Neuron (in vitro differentiated cells): ENCODE measurements at regions not wholly inside any gene's neighbourhood (a gene's known extent, or its start where the extent isn't known, plus 50 kb on each side); places are given as distances from the start of the nearest gene placed in this dataset.

ENCODE experiments used
- H2AFZ ChIP-seq: one replicate; pipeline ENCODE4 v1.6.1; 2013; ENCODE audit warnings: low read depth, mild to moderate bottlenecking, inconsistent platforms, low read length, moderate library complexity
- H3K27me3 ChIP-seq: one replicate; pipeline ENCODE4 v1.6.1; 2013; ENCODE audit warnings: low read length; ENCODE audit not compliant: insufficient read depth
- H3K36me3 ChIP-seq: one replicate; pipeline ENCODE4 v1.6.1; 2013; ENCODE audit warnings: low read length; ENCODE audit not compliant: insufficient read depth
- H3K4me1 ChIP-seq: one replicate; pipeline ENCODE4 v1.6.1; 2013; ENCODE audit warnings: low read length; ENCODE audit not compliant: insufficient read depth
- H3K4me3 ChIP-seq: 2 replicates; pipeline ENCODE4 v1.5.1; 2013; ENCODE audit warnings: mild to moderate bottlenecking, low read length, moderate library complexity
- H3K9me3 ChIP-seq: one replicate; pipeline ENCODE4 v1.6.1; 2013; ENCODE audit warnings: low read length

GRCh38 chr4:60020389-60020788, 1179.7 kb upstream of the ADGRL3 start:
- H3K4me3 ChIP-seq: no peak overlapping the region
- no peaks in the 10 kb centered on the region for H3K27me3 ChIP-seq
- H3K9me3 ChIP-seq: no peaks in the 10 kb centered on the region
- H2AFZ ChIP-seq: no peak overlapping the region
- H3K4me1 ChIP-seq: peaks cover 4% of the 10 kb centered on the region
- no peaks in the 10 kb centered on the region for H3K36me3 ChIP-seq

GRCh38 chr4:60033826-60034225, 1166.3 kb upstream of the ADGRL3 start:
- Histone ChIP-seq H3K4me3 (no peak overlapping the region), H3K27me3 (no peaks in the 10 kb centered on the region), H3K4me1 (no peaks in the 10 kb centered on the region), H2AFZ (no peak overlapping the region), H3K9me3 (no peaks in the 10 kb centered on the region), H3K36me3 (no peaks in the 10 kb centered on the region)

GRCh38 chr4:60034361-60034760, 1165.8 kb upstream of the ADGRL3 start:
- H3K4me1 ChIP-seq: no peaks in the 10 kb centered on the region
- H3K27me3 ChIP-seq: no peaks in the 10 kb centered on the region
- no peaks in the 10 kb centered on the region for H3K36me3 ChIP-seq
- H2AFZ ChIP-seq: peak overlapping the region; percentile 55
- H3K9me3 ChIP-seq: no peaks in the 10 kb centered on the region
- H3K4me3 ChIP-seq: no peak overlapping the region

- no peaks in the 10 kb centered on the region for H3K9me3 ChIP-seq
- no peak overlapping the region for H3K4me3 ChIP-seq
- no peaks in the 10 kb centered on the region for H3K27me3 ChIP-seq
- no peaks in the 10 kb centered on the region for H3K36me3 ChIP-seq
- no peak overlapping the region for H2AFZ ChIP-seq
- no peaks in the 10 kb centered on the region for H3K4me1 ChIP-seq
Measured at GRCh38 chr4:60039908-60040307, 1160.2 kb upstream of the ADGRL3 start.

- no peaks in the 10 kb centered on the region for H3K9me3 ChIP-seq
- no peak overlapping the region for H2AFZ ChIP-seq
- H3K4me1 ChIP-seq: no peaks in the 10 kb centered on the region
- no peaks in the 10 kb centered on the region for H3K27me3 ChIP-seq
- no peaks in the 10 kb centered on the region for H3K36me3 ChIP-seq
- no peak overlapping the region for H3K4me3 ChIP-seq
Measured at GRCh38 chr4:60042231-60042652, 1157.9 kb upstream of the ADGRL3 start.

- Histone ChIP-seq H2AFZ (no peak overlapping the region), H3K4me1 (no peaks in the 10 kb centered on the region), H3K9me3 (no peaks in the 10 kb centered on the region), H3K27me3 (no peaks in the 10 kb centered on the region), H3K4me3 (no peak overlapping the region), H3K36me3 (no peaks in the 10 kb centered on the region)
Measured at GRCh38 chr4:60042941-60043340, 1157.2 kb upstream of the ADGRL3 start.

- H2AFZ ChIP-seq: no peak overlapping the region
- H3K36me3 ChIP-seq: no peaks in the 10 kb centered on the region
- H3K4me1 ChIP-seq: no peaks in the 10 kb centered on the region
- H3K4me3 ChIP-seq: no peak overlapping the region
- H3K9me3 ChIP-seq: no peaks in the 10 kb centered on the region
- H3K27me3 ChIP-seq: no peaks in the 10 kb centered on the region
Measured at GRCh38 chr4:60078984-60079383, 1121.1 kb upstream of the ADGRL3 start.

- no peaks in the 10 kb centered on the region for H3K27me3 ChIP-seq
Measured at GRCh38 chr4:60081839-60082238, 1118.3 kb upstream of the ADGRL3 start.

GRCh38 chr4:60088807-60089486, 1111.2 kb upstream of the ADGRL3 start:
- no peaks in the 10 kb centered on the region for H3K36me3 ChIP-seq
- H2AFZ ChIP-seq: no peak overlapping the region
- no peaks in the 10 kb centered on the region for H3K9me3 ChIP-seq
- no peak overlapping the region for H3K4me3 ChIP-seq
- H3K4me1 ChIP-seq: peaks cover 14% of the 10 kb centered on the region
- no peaks in the 10 kb centered on the region for H3K27me3 ChIP-seq

More at GRCh38 chr4:60081839-60082238, 1118.3 kb upstream of the ADGRL3 start:
- H3K4me1 ChIP-seq: no peaks in the 10 kb centered on the region
- H3K9me3 ChIP-seq: no peaks in the 10 kb centered on the region
- no peak overlapping the region for H3K4me3 ChIP-seq
- H3K36me3 ChIP-seq: no peaks in the 10 kb centered on the region
- no peak overlapping the region for H2AFZ ChIP-seq

GRCh38 chr4:60089546-60090273, 1110.4 kb upstream of the ADGRL3 start:
- no peaks in the 10 kb centered on the region for H3K9me3 ChIP-seq
- no peak overlapping the region for H2AFZ ChIP-seq
- H3K36me3 ChIP-seq: no peaks in the 10 kb centered on the region
- no peaks in the 10 kb centered on the region for H3K27me3 ChIP-seq
- H3K4me1 ChIP-seq: peaks cover 14% of the 10 kb centered on the region
- no peak overlapping the region for H3K4me3 ChIP-seq

- Histone ChIP-seq H3K9me3 (no peaks in the 10 kb centered on the region), H3K4me1 (no peaks in the 10 kb centered on the region), H3K4me3 (no peak overlapping the region), H3K36me3 (no peaks in the 10 kb centered on the region), H2AFZ (no peak overlapping the region), H3K27me3 (no peaks in the 10 kb centered on the region)
Measured at GRCh38 chr4:60096676-60097075, 1103.5 kb upstream of the ADGRL3 start.

GRCh38 chr4:60116592-60116991, 1083.5 kb upstream of the ADGRL3 start:
- H3K4me1 ChIP-seq: no peaks in the 10 kb centered on the region
- no peak overlapping the region for H3K4me3 ChIP-seq
- H3K9me3 ChIP-seq: no peaks in the 10 kb centered on the region
- no peak overlapping the region for H2AFZ ChIP-seq
- no peaks in the 10 kb centered on the region for H3K27me3 ChIP-seq
- no peaks in the 10 kb centered on the region for H3K36me3 ChIP-seq

GRCh38 chr4:60117726-60118323, 1082.3 kb upstream of the ADGRL3 start:
- Histone ChIP-seq H3K4me1 (no peaks in the 10 kb centered on the region), H3K27me3 (no peaks in the 10 kb centered on the region), H3K36me3 (no peaks in the 10 kb centered on the region), H2AFZ (no peak overlapping the region), H3K4me3 (no peak overlapping the region), H3K9me3 (no peaks in the 10 kb centered on the region)
